PC-3 (cell line): ENCODE measurements at regions not wholly inside any gene's neighbourhood (a gene's known extent, or its start where the extent isn't known, plus 50 kb on each side); places are given as distances from the start of the nearest gene placed in this dataset.

ENCODE experiments used
- ATAC-seq: fragments of 200-7000 bp; cut with Tn5 transposase; 2 replicates; pipeline ENCODE4 v1.9.1; 2020; ENCODE audit warnings: mild to moderate bottlenecking, moderate library complexity
- BruUV-seq: library from RNA; stranded (reverse); fragments of 400-500 nt; replicated peaks from 2 replicates; lab custom pipeline; 2021; lab: Mats Ljungman, UMichigan
- CTCF ChIA-PET: fragments of 300-600 bp; sonication (Branson Sonifier 250); formaldehyde crosslinking; loops from one replicate; lab custom pipeline; 2022; ENCODE audit warnings: antibody characterized with exemption; lab: Charles Lee
- POLR2A ChIA-PET: fragments of 300-600 bp; sonication (Branson Sonifier 250); formaldehyde crosslinking; loops from one replicate; lab custom pipeline; 2022; ENCODE audit warnings: antibody characterized with exemption; ENCODE audit not compliant: unreplicated experiment; lab: Charles Lee
- DNase-seq: peaks from one replicate; pipeline ENCODE4 v3.0.0-alpha.2; 2015
- H2AFZ ChIP-seq: fragments of 300-600 bp; sonication (generic); 2 replicates; pipeline ENCODE4 v1.6.0; 2016; ENCODE audit warnings: antibody characterized with exemption, low read length
- H3F3A ChIP-seq: fragments of 300-600 bp; sonication (generic); one replicate; pipeline ENCODE4 v1.6.0; 2017; ENCODE audit warnings: antibody characterized with exemption, low read length, control low read depth, mild to moderate bottlenecking; ENCODE audit not compliant: unreplicated experiment
- H3K27ac ChIP-seq: fragments of 300-600 bp; sonication (generic); 2 replicates; pipeline ENCODE4 v1.5.1; 2016; ENCODE audit warnings: mild to moderate bottlenecking, low read length
- H3K27me3 ChIP-seq: fragments of 300-600 bp; sonication (generic); 2 replicates; pipeline ENCODE4 v1.6.1; 2016; ENCODE audit warnings: low read length, mixed read lengths
- H3K36me3 ChIP-seq: fragments of 300-600 bp; sonication (generic); 2 replicates; pipeline ENCODE4 v1.6.1; 2016; ENCODE audit warnings: low read depth, mixed run types, low read length, mixed read lengths
- H3K4me1 ChIP-seq: fragments of 300-600 bp; sonication (generic); 2 replicates; pipeline ENCODE4 v1.5.1; 2016; ENCODE audit warnings: low read length; ENCODE audit not compliant: insufficient read depth
- H3K4me2 ChIP-seq: fragments of 300-600 bp; sonication (generic); 2 replicates; pipeline ENCODE4 v1.6.0; 2016; ENCODE audit warnings: low read length
- H3K4me3 ChIP-seq: fragments of 300-600 bp; sonication (generic); 2 replicates; pipeline ENCODE4 v1.5.1; 2016; ENCODE audit warnings: mild to moderate bottlenecking, low read length, mixed read lengths
- H3K79me2 ChIP-seq: fragments of 300-600 bp; sonication (generic); 2 replicates; pipeline ENCODE4 v1.6.1; 2017; ENCODE audit warnings: low read length, mixed read lengths
- H3K9ac ChIP-seq: fragments of 300-600 bp; sonication (generic); 2 replicates; pipeline ENCODE4 v1.6.0; 2016; ENCODE audit warnings: mild to moderate bottlenecking, low read length
- H3K9me2 ChIP-seq: fragments of 300-600 bp; sonication (generic); replicated peaks from 2 replicates; pipeline ENCODE4 v1.6.1; 2016; ENCODE audit warnings: mixed run types, low read length, mixed read lengths
- H3K9me3 ChIP-seq: fragments of 300-600 bp; sonication (generic); 2 replicates; pipeline ENCODE4 v1.6.1; 2016; ENCODE audit warnings: low read length, mixed read lengths
- H4K20me1 ChIP-seq: fragments of 300-600 bp; sonication (generic); 2 replicates; pipeline ENCODE4 v1.6.1; 2016; ENCODE audit warnings: low read length, mixed read lengths
- EZH2 ChIP-seq: fragments of 300-600 bp; sonication (generic); IDR thresholded peaks from one replicate; pipeline ENCODE4 v1.6.1; 2017; ENCODE audit warnings: antibody characterized with exemption, mild to moderate bottlenecking, low read length; ENCODE audit not compliant: unreplicated experiment
- EZH2phosphoT487 ChIP-seq: fragments of 300-600 bp; sonication (generic); IDR thresholded peaks from 2 replicates; pipeline ENCODE4 v1.6.1; 2018; ENCODE audit warnings: mild to moderate bottlenecking, antibody characterized with exemption, low read length, borderline replicate concordance
- intact Hi-C: fragments of 100-400 bp; cut with micrococcal nuclease; formaldehyde crosslinking; loops from 2 replicates; pipeline ENCODE4 v1.9.0; 2023
- TF ChIP-seq, protein P1 (sequence below): fragments of 300-600 bp; sonication (generic); conservative IDR thresholded peaks from 2 replicates; pipeline ENCODE4 v1.5.1; 2017; ENCODE audit warnings: antibody characterized with exemption, low read depth, mild to moderate bottlenecking, low read length

DNA sequence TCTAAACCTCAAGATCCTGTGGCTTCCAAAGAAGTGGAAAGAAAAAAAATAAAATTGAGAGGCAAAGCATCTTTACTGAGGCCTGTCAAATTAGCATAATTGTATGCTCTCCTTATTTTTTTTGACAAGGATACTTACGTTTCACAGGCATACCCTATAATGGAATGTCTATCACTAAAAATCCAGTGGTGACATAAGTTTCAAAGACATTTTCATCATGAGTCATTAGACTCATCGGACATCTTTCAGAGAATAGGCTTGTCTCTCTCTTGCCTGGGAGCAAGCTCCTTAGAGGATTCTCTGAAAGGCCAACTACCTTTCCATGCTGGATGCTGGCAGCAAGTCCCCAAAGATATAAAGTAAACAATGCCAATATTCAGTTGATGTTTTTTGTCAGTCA lies 380.7 kb upstream of the STEAP1 start:
- Histone ChIP-seq H3K27me3 (no peaks in the 10 kb centered on the region), H3K36me3 (no peaks in the 10 kb centered on the region), H2AFZ (no peak overlapping the region), H3K4me2 (no peak overlapping the region), H3K79me2 (no peaks in the 10 kb centered on the region), H3K9me3 (no peaks in the 10 kb centered on the region), H3K9me2 (no peaks in the 10 kb centered on the region), H3K9ac (no peak overlapping the region), H4K20me1 (no peaks in the 10 kb centered on the region), H3F3A (no peaks in the 10 kb centered on the region), H3K27ac (no peak overlapping the region), H3K4me1 (peaks cover 14% of the 10 kb centered on the region; the same call in 1 of the 2 replicates), H3K4me3 (no peak overlapping the region)
- no peak for ATAC-seq
- ChIA-PET CTCF (no interaction called here), POLR2A (no interaction called here)
- no peak for DNase-seq
- no TSS peak for BruUV-seq
- TF ChIP-seq, protein P1, sequence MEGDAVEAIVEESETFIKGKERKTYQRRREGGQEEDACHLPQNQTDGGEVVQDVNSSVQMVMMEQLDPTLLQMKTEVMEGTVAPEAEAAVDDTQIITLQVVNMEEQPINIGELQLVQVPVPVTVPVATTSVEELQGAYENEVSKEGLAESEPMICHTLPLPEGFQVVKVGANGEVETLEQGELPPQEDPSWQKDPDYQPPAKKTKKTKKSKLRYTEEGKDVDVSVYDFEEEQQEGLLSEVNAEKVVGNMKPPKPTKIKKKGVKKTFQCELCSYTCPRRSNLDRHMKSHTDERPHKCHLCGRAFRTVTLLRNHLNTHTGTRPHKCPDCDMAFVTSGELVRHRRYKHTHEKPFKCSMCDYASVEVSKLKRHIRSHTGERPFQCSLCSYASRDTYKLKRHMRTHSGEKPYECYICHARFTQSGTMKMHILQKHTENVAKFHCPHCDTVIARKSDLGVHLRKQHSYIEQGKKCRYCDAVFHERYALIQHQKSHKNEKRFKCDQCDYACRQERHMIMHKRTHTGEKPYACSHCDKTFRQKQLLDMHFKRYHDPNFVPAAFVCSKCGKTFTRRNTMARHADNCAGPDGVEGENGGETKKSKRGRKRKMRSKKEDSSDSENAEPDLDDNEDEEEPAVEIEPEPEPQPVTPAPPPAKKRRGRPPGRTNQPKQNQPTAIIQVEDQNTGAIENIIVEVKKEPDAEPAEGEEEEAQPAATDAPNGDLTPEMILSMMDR, result no peak
- intact Hi-C loops, result loop anchor here (5.0 kb wide), 3 partner anchors 344 to 536 kb away; no protein-coding TSS in a partner anchor

DNA sequence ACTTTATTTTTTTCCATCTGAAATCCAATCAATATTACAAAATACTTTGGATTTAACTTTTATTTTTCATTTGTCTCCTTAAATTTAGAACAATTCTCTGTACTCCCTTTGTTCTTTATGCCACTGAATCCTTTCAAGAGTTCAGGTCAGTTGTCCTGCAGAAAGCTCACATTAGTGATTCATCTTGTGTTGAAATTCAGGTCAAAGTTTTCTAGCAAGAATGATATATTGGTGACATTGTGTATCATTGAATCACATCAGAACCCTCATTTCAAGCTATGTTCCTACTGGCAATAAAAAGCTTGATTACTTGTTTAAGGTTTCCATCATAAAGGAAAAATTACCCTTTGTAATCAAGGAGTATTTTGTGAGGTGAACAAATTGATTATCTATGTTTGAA lies 378.8 kb upstream of the STEAP1 start:
- Histone ChIP-seq H4K20me1 (no peaks in the 10 kb centered on the region), H3K9me3 (no peaks in the 10 kb centered on the region), H3K27ac (no peak overlapping the region), H3K4me2 (no peak overlapping the region), H2AFZ (no peak overlapping the region), H3K27me3 (no peaks in the 10 kb centered on the region), H3K9ac (no peak overlapping the region), H3K79me2 (no peaks in the 10 kb centered on the region), H3K9me2 (no peaks in the 10 kb centered on the region), H3F3A (no peaks in the 10 kb centered on the region), H3K36me3 (no peaks in the 10 kb centered on the region), H3K4me3 (no peak overlapping the region), H3K4me1 (peaks cover 14% of the 10 kb centered on the region; the same call in 1 of the 2 replicates)
- TF ChIP-seq, protein P1, result no peak
- no peak for TF ChIP-seq EZH2
- no peak for TF ChIP-seq EZH2phosphoT487
- BruUV-seq, result no TSS peak
- ChIA-PET CTCF (no interaction called here), POLR2A (no interaction called here)
- intact Hi-C loops, result no loop called here
- ATAC-seq (no peak), DNase-seq (no peak)

DNA sequence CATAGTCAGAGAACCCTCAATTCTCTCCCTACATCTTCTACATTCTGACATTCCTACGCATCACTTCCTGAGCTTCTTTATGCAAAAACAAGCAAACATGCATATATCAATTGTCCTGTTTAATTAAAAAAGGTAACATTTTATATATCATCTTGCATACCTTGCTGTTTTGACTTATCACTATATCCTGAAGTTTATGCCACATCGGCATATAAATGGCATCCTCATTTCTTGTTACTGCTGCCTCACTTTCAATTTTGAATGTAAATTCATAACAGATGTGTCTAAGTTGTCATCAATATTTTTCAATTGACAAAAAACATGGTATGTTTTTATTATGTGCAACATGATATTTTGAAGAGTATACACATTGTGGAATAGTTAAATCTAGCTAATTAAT lies 377.3 kb upstream of the STEAP1 start:
- Histone ChIP-seq H3K9me2 (no peaks in the 10 kb centered on the region), H4K20me1 (no peaks in the 10 kb centered on the region), H3K4me1 (peaks cover 9% of the 10 kb centered on the region; the same call in 1 of the 2 replicates), H3K4me3 (no peak overlapping the region), H3K27ac (no peak overlapping the region), H3K27me3 (no peaks in the 10 kb centered on the region), H2AFZ (no peak overlapping the region), H3K4me2 (no peak overlapping the region), H3K9ac (no peak overlapping the region), H3K79me2 (no peaks in the 10 kb centered on the region), H3F3A (no peaks in the 10 kb centered on the region), H3K36me3 (no peaks in the 10 kb centered on the region), H3K9me3 (no peaks in the 10 kb centered on the region)
- intact Hi-C loops, result no loop called here
- TF ChIP-seq, protein P1, result no peak
- TF ChIP-seq EZH2 (no peak), EZH2phosphoT487 (no peak)
- BruUV-seq, result no TSS peak
- DNase-seq (no peak), ATAC-seq (no peak)
- ChIA-PET POLR2A (no interaction called here), CTCF (no interaction called here)
